Lung (tissue), 12 donors: ENCODE measurements at regions not wholly inside any gene's neighbourhood (a gene's known extent, or its start where the extent isn't known, plus 50 kb on each side); places are given as distances from the start of the nearest gene placed in this dataset. TPM values are rescaled to one million over a fixed set of nuclear protein-coding genes. Genes with fewer than 3 reads are reported as not detected.

Source experiments
- ATAC-seq: fragments of 200-7000 bp; cut with Tn5 transposase; one replicate; pipeline ENCODE4 v1.9.1; 2020; ENCODE audit warnings: moderate number of reproducible peaks; ENCODE audit not compliant: insufficient read depth, low FRiP score
- DNase-seq, 3 donors: peaks; one replicate each; pipeline ENCODE4 v3.0.0-alpha.2; 2013 to 2017
- H3K27ac ChIP-seq, 2 donors: one replicate each; pipeline ENCODE4 v1.5.1; 2013; ENCODE audit warnings: mild to moderate bottlenecking in 2 of 2, moderate library complexity in 2 of 2, control low read depth in 1 of 2, inconsistent platforms in 1 of 2, low read depth in 1 of 2, low read length in 1 of 2
- H3K27me3 ChIP-seq, 3 donors: one replicate each; pipeline ENCODE4 v1.5.1; 2013; ENCODE audit warnings: low read length in 2 of 3; ENCODE audit not compliant: control insufficient read depth in 3 of 3, insufficient read depth in 3 of 3
- H3K36me3 ChIP-seq, 4 donors: one replicate each; pipeline ENCODE4 v1.5.1; 2013; ENCODE audit warnings: low read length in 4 of 4, mild to moderate bottlenecking in 1 of 4, moderate library complexity in 1 of 4; ENCODE audit not compliant: control insufficient read depth in 4 of 4, insufficient read depth in 4 of 4
- H3K4me1 ChIP-seq, 5 donors: one replicate each; pipeline ENCODE4 v1.5.1; 2013; ENCODE audit warnings: low read length in 5 of 5, mild to moderate bottlenecking in 2 of 5, moderate library complexity in 1 of 5; ENCODE audit not compliant: control insufficient read depth in 5 of 5, insufficient read depth in 5 of 5
- H3K4me3 ChIP-seq: one replicate; pipeline ENCODE4 v1.5.1; 2013; ENCODE audit warnings: mild to moderate bottlenecking, control low read depth, moderate library complexity
- H3K9ac ChIP-seq, 2 donors: one replicate each; pipeline ENCODE4 v1.5.1; 2013; ENCODE audit warnings: low read length in 2 of 2, control low read depth in 1 of 2; ENCODE audit not compliant: insufficient read depth in 1 of 2
- H3K9me3 ChIP-seq, 4 donors: one replicate each; pipeline ENCODE4 v1.5.1; 2013; ENCODE audit warnings: low read length in 3 of 4, mild to moderate bottlenecking in 1 of 4, moderate library complexity in 1 of 4; ENCODE audit not compliant: control insufficient read depth in 4 of 4, insufficient read depth in 3 of 4
- WGBS, 2 donors: extraction: QIAGEN DNeasy Blood & Tissue Kit; methylation state at CpG; one replicate each; pipeline ENCODE4 v1.1.7; 2013; 5-methylcytosine and 5-hydroxymethylcytosine counted together
- small RNA-seq: library from RNA; depleted of rRNA; stranded (forward); fragments of <200 nt; gene quantifications from one replicate; pipeline ENCODE3, GENCODE V24; 2014; ENCODE audit warnings: low replicate concordance
- TF ChIP-seq, protein P1 (sequence below): IDR thresholded peaks from 2 replicates; pipeline ENCODE4 v1.5.1; 2012; ENCODE audit warnings: mild to moderate bottlenecking; ENCODE audit errors: control extremely low read depth, extremely low read depth
- donor health status: control.
- donor health status: control.
- donor health status: Bipolar disorder and iron deficiency.
- donor health status: healthy.
- donor health status: DM: yes; HTN: yes; CAD: no.

DNA sequence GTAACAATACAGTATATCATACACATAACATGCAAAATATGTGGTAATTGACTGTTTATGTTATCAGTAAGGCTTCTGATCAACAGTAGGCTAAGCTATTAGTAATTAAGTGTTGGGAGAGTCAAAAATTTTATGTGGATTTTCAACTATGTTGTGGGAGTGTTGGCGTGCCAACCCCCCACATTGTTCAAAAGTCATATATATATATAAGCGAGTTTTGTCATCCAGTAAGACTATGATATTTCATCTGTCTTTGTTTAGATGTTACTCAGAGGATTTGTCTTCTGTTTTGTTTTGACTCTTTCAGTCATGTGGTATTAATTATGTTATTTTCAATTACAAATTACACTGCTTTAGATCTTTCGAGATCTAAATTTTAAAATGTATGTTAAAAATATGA is 51.0 kb upstream of the RAP2B start:
- H3K36me3 ChIP-seq: no peaks in the 10 kb centered on the region
- 79 to 84% methylated on average over 3 of the region's 3 CpGs for WGBS, 2 donors
- no peak overlapping the region for H3K4me3 ChIP-seq
- no peaks in the 10 kb centered on the region for H3K9me3 ChIP-seq
- ATAC-seq (no peak), DNase-seq (peak; percentile 26 to 64 (median 60))
- H3K27ac ChIP-seq: no peak overlapping the region
- H3K4me1 ChIP-seq: no peaks in the 10 kb centered on the region
- TF ChIP-seq, protein P1, sequence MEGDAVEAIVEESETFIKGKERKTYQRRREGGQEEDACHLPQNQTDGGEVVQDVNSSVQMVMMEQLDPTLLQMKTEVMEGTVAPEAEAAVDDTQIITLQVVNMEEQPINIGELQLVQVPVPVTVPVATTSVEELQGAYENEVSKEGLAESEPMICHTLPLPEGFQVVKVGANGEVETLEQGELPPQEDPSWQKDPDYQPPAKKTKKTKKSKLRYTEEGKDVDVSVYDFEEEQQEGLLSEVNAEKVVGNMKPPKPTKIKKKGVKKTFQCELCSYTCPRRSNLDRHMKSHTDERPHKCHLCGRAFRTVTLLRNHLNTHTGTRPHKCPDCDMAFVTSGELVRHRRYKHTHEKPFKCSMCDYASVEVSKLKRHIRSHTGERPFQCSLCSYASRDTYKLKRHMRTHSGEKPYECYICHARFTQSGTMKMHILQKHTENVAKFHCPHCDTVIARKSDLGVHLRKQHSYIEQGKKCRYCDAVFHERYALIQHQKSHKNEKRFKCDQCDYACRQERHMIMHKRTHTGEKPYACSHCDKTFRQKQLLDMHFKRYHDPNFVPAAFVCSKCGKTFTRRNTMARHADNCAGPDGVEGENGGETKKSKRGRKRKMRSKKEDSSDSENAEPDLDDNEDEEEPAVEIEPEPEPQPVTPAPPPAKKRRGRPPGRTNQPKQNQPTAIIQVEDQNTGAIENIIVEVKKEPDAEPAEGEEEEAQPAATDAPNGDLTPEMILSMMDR: no peak
- no peaks in the 10 kb centered on the region for H3K27me3 ChIP-seq
- no peak overlapping the region for H3K9ac ChIP-seq

Small RNAs in the stretch of these regions (small RNA-seq; reads per million reads assigned to genes)
- not detected for gene HMGN2P13
